Ectodermal cell (in vitro differentiated cells): ENCODE measurements at regions not wholly inside any gene's neighbourhood (a gene's known extent, or its start where the extent isn't known, plus 50 kb on each side); places are given as distances from the start of the nearest gene placed in this dataset.

ENCODE experiments used
- H3K27ac ChIP-seq: 2 replicates; pipeline ENCODE4 v1.7.0; 2013; ENCODE audit warnings: mild to moderate bottlenecking, low read depth, low read length; ENCODE audit not compliant: insufficient read depth, poor library complexity, severe bottlenecking
- H3K27me3 ChIP-seq: 2 replicates; pipeline ENCODE4 v1.7.0; 2013; ENCODE audit warnings: mild to moderate bottlenecking, low read length; ENCODE audit not compliant: insufficient read depth, control insufficient read depth, poor library complexity, severe bottlenecking
- H3K36me3 ChIP-seq: one replicate; pipeline ENCODE4 v1.7.0; 2013; ENCODE audit warnings: low read length; ENCODE audit not compliant: control insufficient read depth, insufficient read depth
- H3K4me1 ChIP-seq: one replicate; pipeline ENCODE4 v1.7.0; 2013; ENCODE audit warnings: low read length; ENCODE audit not compliant: control insufficient read depth, insufficient read depth
- H3K4me3 ChIP-seq: 2 replicates; pipeline ENCODE4 v1.7.0; 2013; ENCODE audit warnings: low read depth, low read length, control low read depth; ENCODE audit not compliant: insufficient read depth
- H3K9me3 ChIP-seq: 2 replicates; pipeline ENCODE4 v1.7.0; 2013; ENCODE audit warnings: mild to moderate bottlenecking, low read length, moderate library complexity; ENCODE audit not compliant: control insufficient read depth
- WGBS, 2 experiments: methylation state at CpG; one replicate each; pipeline ENCODE4 v1.1.7; 2013; ENCODE audit warnings: missing lambda C conversion rate in 2 of 2; 5-methylcytosine and 5-hydroxymethylcytosine counted together

- Histone ChIP-seq H3K4me3 (no peak overlapping the region), H3K27me3 (no peaks in the 10 kb centered on the region), H3K4me1 (peaks cover 9% of the 10 kb centered on the region), H3K27ac (no peak overlapping the region), H3K36me3 (no peaks in the 10 kb centered on the region), H3K9me3 (no peaks in the 10 kb centered on the region)
- WGBS, 2 experiments: 89 to 93% methylated on average over 4 of the region's 4 CpGs
These were observed 145.8 kb downstream of the MRPL14 start for GRCh38 chr6:43981363-43981990.

- no peak overlapping the region for H3K27ac ChIP-seq
- peaks cover 6% of the 10 kb centered on the region for H3K4me1 ChIP-seq
- no peaks in the 10 kb centered on the region for H3K27me3 ChIP-seq
- 89 to 90% methylated on average over 12 of the region's 12 CpGs for WGBS, 2 experiments
- H3K4me3 ChIP-seq: no peak overlapping the region
- no peaks in the 10 kb centered on the region for H3K9me3 ChIP-seq
- H3K36me3 ChIP-seq: no peaks in the 10 kb centered on the region
These were observed 147.1 kb downstream of the MRPL14 start for GRCh38 chr6:43980004-43980795.

- H3K36me3 ChIP-seq: no peaks in the 10 kb centered on the region
- no peak overlapping the region for H3K27ac ChIP-seq
- H3K4me3 ChIP-seq: no peak overlapping the region
- H3K4me1 ChIP-seq: no peaks in the 10 kb centered on the region
- H3K9me3 ChIP-seq: no peaks in the 10 kb centered on the region
- no peaks in the 10 kb centered on the region for H3K27me3 ChIP-seq
- 94% methylated on average over 4 of the region's 4 CpGs for WGBS, 2 experiments
These were observed 147.7 kb downstream of the MRPL14 start for GRCh38 chr6:43979525-43979924.

GRCh38 chr6:43978473-43979346, 148.5 kb downstream of the MRPL14 start:
- Histone ChIP-seq H3K27me3 (no peaks in the 10 kb centered on the region), H3K36me3 (no peaks in the 10 kb centered on the region), H3K27ac (no peak overlapping the region), H3K9me3 (no peaks in the 10 kb centered on the region), H3K4me3 (no peak overlapping the region), H3K4me1 (no peaks in the 10 kb centered on the region)
- WGBS, 2 experiments: 92% methylated on average over 13 of the region's 13 CpGs

- H3K27me3 ChIP-seq: no peaks in the 10 kb centered on the region
- WGBS, 2 experiments: 93 to 94% methylated on average over 10 of the region's 10 CpGs
These were observed 149.7 kb downstream of the MRPL14 start for GRCh38 chr6:43977404-43978111.

GRCh38 chr6:43976706-43977403, 150.4 kb downstream of the MRPL14 start:
- H3K27ac ChIP-seq: no peak overlapping the region
- H3K4me1 ChIP-seq: no peaks in the 10 kb centered on the region
- H3K9me3 ChIP-seq: no peaks in the 10 kb centered on the region
- 90 to 98% methylated on average over 4 to 5 of the region's 5 CpGs for WGBS, 2 experiments
- no peaks in the 10 kb centered on the region for H3K27me3 ChIP-seq
- no peaks in the 10 kb centered on the region for H3K36me3 ChIP-seq
- no peak overlapping the region for H3K4me3 ChIP-seq

More at GRCh38 chr6:43977404-43978111, 149.7 kb downstream of the MRPL14 start:
- H3K4me1 ChIP-seq: no peaks in the 10 kb centered on the region
- no peaks in the 10 kb centered on the region for H3K36me3 ChIP-seq
- H3K9me3 ChIP-seq: no peaks in the 10 kb centered on the region
- H3K4me3 ChIP-seq: no peak overlapping the region
- no peak overlapping the region for H3K27ac ChIP-seq

- H3K36me3 ChIP-seq: no peaks in the 10 kb centered on the region
- no peak overlapping the region for H3K27ac ChIP-seq
- H3K9me3 ChIP-seq: no peaks in the 10 kb centered on the region
- H3K4me1 ChIP-seq: no peaks in the 10 kb centered on the region
- 93 to 97% methylated on average over 3 of the region's 3 CpGs for WGBS, 2 experiments
- H3K4me3 ChIP-seq: no peak overlapping the region
- no peaks in the 10 kb centered on the region for H3K27me3 ChIP-seq
These were observed 152.5 kb downstream of the MRPL14 start for GRCh38 chr6:43974643-43975230.

- 91 to 95% methylated on average over 4 of the region's 4 CpGs for WGBS, 2 experiments
- Histone ChIP-seq H3K27ac (no peak overlapping the region), H3K36me3 (no peaks in the 10 kb centered on the region), H3K4me1 (peaks cover 7% of the 10 kb centered on the region), H3K9me3 (no peaks in the 10 kb centered on the region), H3K4me3 (no peak overlapping the region), H3K27me3 (no peaks in the 10 kb centered on the region)
These were observed 153.9 kb downstream of the MRPL14 start for GRCh38 chr6:43973357-43973756.

- no peaks in the 10 kb centered on the region for H3K9me3 ChIP-seq
- no peak overlapping the region for H3K27ac ChIP-seq
- no peaks in the 10 kb centered on the region for H3K36me3 ChIP-seq
- no peak overlapping the region for H3K4me3 ChIP-seq
- 90 to 94% methylated on average over 3 of the region's 3 CpGs for WGBS, 2 experiments
- H3K4me1 ChIP-seq: peaks cover 11% of the 10 kb centered on the region
- H3K27me3 ChIP-seq: no peaks in the 10 kb centered on the region
These were observed 154.3 kb downstream of the MRPL14 start for GRCh38 chr6:43972913-43973300.
